Cardiac muscle cell (in vitro differentiated cells and primary cell): ENCODE measurements at regions not wholly inside any gene's neighbourhood (a gene's known extent, or its start where the extent isn't known, plus 50 kb on each side); places are given as distances from the start of the nearest gene placed in this dataset.

Source experiments
- DNase-seq, 2 donors: peaks; one replicate each; pipeline versions ENCODE4 v3.0.0 to v3.0.0-alpha.2; 2010 to 2017; ENCODE audit warnings: low read depth in 1 of 2, low spot score in 1 of 2
- H3K27ac ChIP-seq: fragments of 200-600 bp; sonication (generic); 2 replicates; pipeline ENCODE4 v1.5.1; 2016
- H3K27me3 ChIP-seq: fragments of 200-600 bp; sonication (generic); 2 replicates; pipeline ENCODE4 v1.6.0; 2016; ENCODE audit warnings: control low read depth
- H3K36me3 ChIP-seq: fragments of 200-600 bp; sonication (generic); 2 replicates; pipeline ENCODE4 v1.5.1; 2016; ENCODE audit warnings: control low read depth
- H3K4me1 ChIP-seq: fragments of 200-600 bp; sonication (generic); 2 replicates; pipeline ENCODE4 v1.8.1; 2017; ENCODE audit warnings: low read depth, mild to moderate bottlenecking, mixed run types
- H3K4me3 ChIP-seq: fragments of 200-600 bp; sonication (generic); 2 replicates; pipeline ENCODE4 v1.5.1; 2016; ENCODE audit warnings: mild to moderate bottlenecking
- H3K9me3 ChIP-seq: fragments of 200-600 bp; sonication (generic); 2 replicates; pipeline ENCODE4 v1.5.1; 2017; ENCODE audit warnings: low read depth, mild to moderate bottlenecking, control low read depth
- CTCF ChIP-seq: IDR thresholded peaks from 2 replicates; pipeline ENCODE4 v1.5.1; 2012; ENCODE audit warnings: low read depth, mild to moderate bottlenecking, low read length

GRCh38 chrX:110509755-110510532 is 151.3 kb downstream of the RTL9 start:
- H3K4me1 ChIP-seq: no peaks in the 10 kb centered on the region
- no peaks in the 10 kb centered on the region for H3K9me3 ChIP-seq
- no peak overlapping the region for H3K4me3 ChIP-seq
- no peak for TF ChIP-seq CTCF
- no peak overlapping the region for H3K27ac ChIP-seq
- peak; percentile 1 to 14 for DNase-seq
- H3K27me3 ChIP-seq: no peaks in the 10 kb centered on the region
- H3K36me3 ChIP-seq: no peaks in the 10 kb centered on the region

GRCh38 chrX:110511238-110511637 is 152.6 kb downstream of the RTL9 start:
- no peak for TF ChIP-seq CTCF
- H3K4me3 ChIP-seq: no peak overlapping the region
- DNase-seq: no peak
- no peak overlapping the region for H3K27ac ChIP-seq
- no peaks in the 10 kb centered on the region for H3K4me1 ChIP-seq
- H3K9me3 ChIP-seq: no peaks in the 10 kb centered on the region
- H3K27me3 ChIP-seq: no peaks in the 10 kb centered on the region
- H3K36me3 ChIP-seq: no peaks in the 10 kb centered on the region

- Histone ChIP-seq H3K4me1 (no peaks in the 10 kb centered on the region), H3K27me3 (no peaks in the 10 kb centered on the region), H3K9me3 (no peaks in the 10 kb centered on the region), H3K27ac (no peak overlapping the region), H3K4me3 (no peak overlapping the region), H3K36me3 (no peaks in the 10 kb centered on the region)
- no peak for TF ChIP-seq CTCF
- no peak for DNase-seq
These were observed 153.7 kb downstream of the RTL9 start for GRCh38 chrX:110512341-110512740.

GRCh38 chrX:110514509-110514908 is 155.9 kb downstream of the RTL9 start:
- Histone ChIP-seq H3K4me1 (no peaks in the 10 kb centered on the region), H3K4me3 (no peak overlapping the region), H3K27me3 (no peaks in the 10 kb centered on the region), H3K27ac (no peak overlapping the region), H3K36me3 (no peaks in the 10 kb centered on the region), H3K9me3 (no peaks in the 10 kb centered on the region)
- DNase-seq: no peak
- no peak for TF ChIP-seq CTCF

GRCh38 chrX:110519501-110519900 is 160.9 kb downstream of the RTL9 start:
- Histone ChIP-seq H3K27me3 (no peaks in the 10 kb centered on the region), H3K36me3 (no peaks in the 10 kb centered on the region), H3K4me1 (no peaks in the 10 kb centered on the region), H3K9me3 (no peaks in the 10 kb centered on the region), H3K4me3 (no peak overlapping the region), H3K27ac (no peak overlapping the region)
- no peak for TF ChIP-seq CTCF
- DNase-seq: no peak
